MM.1S (cell line): ENCODE measurements at regions not wholly inside any gene's neighbourhood (a gene's known extent, or its start where the extent isn't known, plus 50 kb on each side); places are given as distances from the start of the nearest gene placed in this dataset.

Source experiments
- CTCF ChIP-seq: fragments of 300-600 bp; sonication (generic); IDR thresholded peaks from 2 replicates; pipeline ENCODE4 v1.5.1; 2016; ENCODE audit warnings: antibody characterized with exemption, low read length, mixed read lengths
- EZH2 ChIP-seq: fragments of 300-600 bp; sonication (generic); optimal IDR thresholded peaks from 2 replicates; pipeline ENCODE3; 2017; ENCODE audit warnings: low read depth, mild to moderate bottlenecking, antibody characterized with exemption, low read length, mixed read lengths

DNA sequence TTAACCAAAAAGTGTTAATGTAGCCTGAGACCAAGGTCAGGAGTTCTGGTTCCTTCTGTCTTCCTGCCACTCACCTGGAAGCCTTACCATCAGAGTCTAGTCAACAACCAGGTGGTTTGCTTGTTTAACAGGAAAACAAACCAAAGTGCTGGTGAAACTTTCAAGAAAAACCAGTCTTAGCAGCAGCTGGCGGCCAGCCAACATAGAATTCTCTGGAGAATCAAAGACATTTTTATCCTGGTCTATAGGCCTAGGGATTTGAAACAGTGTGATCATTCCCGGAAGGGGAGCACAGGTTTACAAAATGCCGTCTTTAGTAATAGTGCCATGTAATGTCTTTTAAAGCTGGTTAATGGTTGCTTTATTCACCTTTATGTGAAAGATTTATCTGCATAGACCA lies 146.6 kb upstream of the AKIRIN2 start:
- no peak for TF ChIP-seq CTCF
- no peak for TF ChIP-seq EZH2
